ENCODE measurements at regions not wholly inside any gene's neighbourhood (a gene's known extent, or its start where the extent isn't known, plus 50 kb on each side); places are given as distances from the start of the nearest gene placed in this dataset.

GRCh38 chr5:125408448-125409233 lies 662.2 kb upstream of the ZNF608 start:
- no peak for DNase-seq (ENCODE audit: low spot score in 2 of 2)
- Histone ChIP-seq H3K4me3 (no peak overlapping the region), H3K4me1 (peaks cover 0 to 54% (median 26%) of the 10 kb centered on the region in 4 donors), H3K9me3 (no peaks in the 10 kb centered on the region), H3K27ac (peak overlapping the region in 1 of 4 donors; percentile 57), H3K36me3 (no peaks in the 10 kb centered on the region), H3K27me3 (no peaks in the 10 kb centered on the region)
- 66 to 88% methylated on average over 4 of the region's 4 CpGs for WGBS, 2 donors
- TF ChIP-seq CTCF (IDR thresholded peaks at IDR 0.05) = no peak
- TF ChIP-seq EP300 (IDR thresholded peaks at IDR 0.05) = no peak
- no peak for TF ChIP-seq POLR2A (IDR thresholded peaks at IDR 0.05)

- no peak for DNase-seq (ENCODE audit: low spot score in 2 of 2)
- no peaks in the 10 kb centered on the region for H3K36me3 ChIP-seq
- peaks cover 0 to 58% (median 26%) of the 10 kb centered on the region in 4 donors for H3K4me1 ChIP-seq
- H3K4me3 ChIP-seq = no peak overlapping the region
- no peaks in the 10 kb centered on the region for H3K9me3 ChIP-seq
- 56 to 57% methylated on average over 8 of the region's 8 CpGs for WGBS, 2 donors
- H3K27me3 ChIP-seq = no peaks in the 10 kb centered on the region
- TF ChIP-seq POLR2A (IDR thresholded peaks at IDR 0.05) = no peak
- TF ChIP-seq CTCF (IDR thresholded peaks at IDR 0.05) = no peak
- no peak for TF ChIP-seq EP300 (IDR thresholded peaks at IDR 0.05)
- H3K27ac ChIP-seq = peak overlapping the region in 1 of 4 donors; percentile 61
Observed at GRCh38 chr5:125409234-125409860, 662.9 kb upstream of the ZNF608 start.

- 53 to 56% methylated on average over 10 of the region's 10 CpGs for WGBS, 2 donors
- H3K27ac ChIP-seq = peak overlapping the region in 1 of 4 donors; percentile 61
- no peak overlapping the region for H3K4me3 ChIP-seq
- no peak for DNase-seq (ENCODE audit: low spot score in 2 of 2)
- no peak for TF ChIP-seq EP300 (IDR thresholded peaks at IDR 0.05)
- TF ChIP-seq CTCF (IDR thresholded peaks at IDR 0.05) = no peak
- no peak for TF ChIP-seq POLR2A (IDR thresholded peaks at IDR 0.05)
- H3K36me3 ChIP-seq = no peaks in the 10 kb centered on the region
- no peaks in the 10 kb centered on the region for H3K9me3 ChIP-seq
- H3K4me1 ChIP-seq = peaks cover 0 to 58% (median 26%) of the 10 kb centered on the region in 4 donors
- no peaks in the 10 kb centered on the region for H3K27me3 ChIP-seq
Observed at GRCh38 chr5:125409861-125410536, 663.6 kb upstream of the ZNF608 start.

GRCh38 chr5:125410537-125411070 lies 664.2 kb upstream of the ZNF608 start:
- Histone ChIP-seq H3K4me1 (peaks cover 0 to 58% (median 26%) of the 10 kb centered on the region in 4 donors), H3K36me3 (no peaks in the 10 kb centered on the region), H3K4me3 (no peak overlapping the region), H3K27ac (peak overlapping the region in 2 of 4 donors; percentile 34 to 61), H3K27me3 (no peaks in the 10 kb centered on the region), H3K9me3 (no peaks in the 10 kb centered on the region)
- no peak for TF ChIP-seq CTCF (IDR thresholded peaks at IDR 0.05)
- TF ChIP-seq EP300 (IDR thresholded peaks at IDR 0.05) = no peak
- TF ChIP-seq POLR2A (IDR thresholded peaks at IDR 0.05) = no peak
- 17 to 23% methylated on average over 2 of the region's 2 CpGs for WGBS, 2 donors
- DNase-seq (ENCODE audit: low spot score in 2 of 2) = no peak

Data from tibial nerve (tissue), 4 donors.